GM23338 (cell line): ENCODE measurements at regions not wholly inside any gene's neighbourhood (a gene's known extent, or its start where the extent isn't known, plus 50 kb on each side); places are given as distances from the start of the nearest gene placed in this dataset.

Experiments
- EZH2 ChIP-seq: fragments of 200-600 bp; sonication (generic); IDR thresholded peaks from one replicate; pipeline ENCODE4 v1.8.0; 2017; ENCODE audit warnings: antibody characterized with exemption, mild to moderate bottlenecking, low read depth; ENCODE audit not compliant: unreplicated experiment
- EZH2phosphoT487 ChIP-seq: fragments of 200-600 bp; sonication (generic); IDR thresholded peaks from one replicate; pipeline ENCODE4 v1.8.1; 2018; ENCODE audit warnings: antibody characterized with exemption; ENCODE audit not compliant: unreplicated experiment
- NANOG ChIP-seq: IDR thresholded peaks from 2 replicates; pipeline ENCODE4 v1.6.1; 2016; ENCODE audit warnings: antibody characterized with exemption, borderline replicate concordance
- POLR2AphosphoS5 ChIP-seq: IDR thresholded peaks from 2 replicates; pipeline ENCODE4 v1.6.1; 2016; ENCODE audit warnings: antibody characterized with exemption, low read depth
- REST ChIP-seq: IDR thresholded peaks from one replicate; pipeline ENCODE4 v1.6.1; 2018; ENCODE audit warnings: antibody characterized with exemption; ENCODE audit not compliant: unreplicated experiment
- TF ChIP-seq, protein P1 (sequence below), 2 experiments: fragments of 200-600 bp in 1 of 2; sonication (generic) in 1 of 2; conservative IDR thresholded peaks; 2 replicates each; pipeline versions ENCODE4 v1.5.1 to v1.6.1; 2016 to 2017; ENCODE audit warnings: antibody characterized with exemption in 2 of 2, low read depth in 2 of 2, mild to moderate bottlenecking in 2 of 2, moderate library complexity in 1 of 2

DNA sequence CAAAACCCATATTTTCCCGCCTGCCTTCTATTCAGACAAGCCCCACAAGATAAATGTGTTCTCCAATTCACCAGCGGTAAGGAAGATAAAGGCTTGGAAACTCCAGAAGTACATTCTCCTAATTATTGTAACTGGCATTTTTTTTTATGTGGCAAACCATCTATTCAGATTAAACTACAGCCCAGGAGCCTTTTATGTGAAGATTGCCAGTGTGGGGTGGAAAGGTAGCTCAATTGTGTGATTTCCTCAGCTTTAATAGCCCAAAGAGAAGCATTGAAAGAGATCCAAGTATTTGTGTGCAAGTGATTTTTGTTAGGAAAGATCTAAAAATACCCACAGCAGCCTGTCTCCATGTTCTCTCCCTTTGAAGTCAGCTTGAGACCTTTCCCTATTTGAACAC lies 451.4 kb upstream of the CCL2 start:
- TF ChIP-seq, protein P1, sequence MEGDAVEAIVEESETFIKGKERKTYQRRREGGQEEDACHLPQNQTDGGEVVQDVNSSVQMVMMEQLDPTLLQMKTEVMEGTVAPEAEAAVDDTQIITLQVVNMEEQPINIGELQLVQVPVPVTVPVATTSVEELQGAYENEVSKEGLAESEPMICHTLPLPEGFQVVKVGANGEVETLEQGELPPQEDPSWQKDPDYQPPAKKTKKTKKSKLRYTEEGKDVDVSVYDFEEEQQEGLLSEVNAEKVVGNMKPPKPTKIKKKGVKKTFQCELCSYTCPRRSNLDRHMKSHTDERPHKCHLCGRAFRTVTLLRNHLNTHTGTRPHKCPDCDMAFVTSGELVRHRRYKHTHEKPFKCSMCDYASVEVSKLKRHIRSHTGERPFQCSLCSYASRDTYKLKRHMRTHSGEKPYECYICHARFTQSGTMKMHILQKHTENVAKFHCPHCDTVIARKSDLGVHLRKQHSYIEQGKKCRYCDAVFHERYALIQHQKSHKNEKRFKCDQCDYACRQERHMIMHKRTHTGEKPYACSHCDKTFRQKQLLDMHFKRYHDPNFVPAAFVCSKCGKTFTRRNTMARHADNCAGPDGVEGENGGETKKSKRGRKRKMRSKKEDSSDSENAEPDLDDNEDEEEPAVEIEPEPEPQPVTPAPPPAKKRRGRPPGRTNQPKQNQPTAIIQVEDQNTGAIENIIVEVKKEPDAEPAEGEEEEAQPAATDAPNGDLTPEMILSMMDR (conservative IDR thresholded peaks at IDR 0.05; ENCODE audit: low read depth in 2 of 2): no peak
- no peak for TF ChIP-seq EZH2phosphoT487
- TF ChIP-seq EZH2: no peak
- TF ChIP-seq POLR2AphosphoS5: no peak
- TF ChIP-seq REST: no peak
- no peak for TF ChIP-seq NANOG
